K562 (cell line): ENCODE measurements at regions not wholly inside any gene's neighbourhood (a gene's known extent, or its start where the extent isn't known, plus 50 kb on each side); places are given as distances from the start of the nearest gene placed in this dataset.

Experiments
- ARID4B ChIP-seq: sonication (generic); formaldehyde crosslinking; IDR thresholded peaks from 2 replicates; pipeline ENCODE4 v1.8.0; 2022; ENCODE audit warnings: mild to moderate bottlenecking, missing genetic modification reagents
- HES1 ChIP-seq: fragments of 450-650 bp; IDR thresholded peaks from 2 replicates; pipeline ENCODE4 v1.6.1; 2016; ENCODE audit warnings: low read depth, mild to moderate bottlenecking, moderate library complexity
- NR3C1 ChIP-seq: sonication (generic); formaldehyde crosslinking; IDR thresholded peaks from 2 replicates; pipeline ENCODE4 v1.8.1; 2022; ENCODE audit warnings: missing genetic modification reagents
- STAT5A ChIP-seq: IDR thresholded peaks from 2 replicates; pipeline ENCODE4 v1.6.1; 2012; ENCODE audit warnings: low read length, inconsistent platforms, borderline replicate concordance
- TAF15 ChIP-seq: fragments of 200-400 bp; formaldehyde crosslinking; IDR thresholded peaks from 2 replicates; pipeline ENCODE4 v1.6.1; 2017; ENCODE audit warnings: mild to moderate bottlenecking, low read depth, low read length, moderate library complexity
- ZBED1 ChIP-seq: IDR thresholded peaks from 2 replicates; pipeline ENCODE4 v1.6.1; 2014
- ZNF830 ChIP-seq: fragments of 250-450 bp; sonication (Bioruptor Pico); IDR thresholded peaks from 2 replicates; pipeline ENCODE4 v1.5.0; 2021; ENCODE audit warnings: mild to moderate bottlenecking

GRCh38 chr13:76331943-76332712 lies 554.1 kb downstream of the KCTD12 start (continued):
- TF ChIP-seq ARID4B (CRISPR knock-in tag) (no peak), STAT5A (no peak), ZBED1 (no peak), HES1 (no peak), ZNF830 (CRISPR knock-in tag) (no peak), NR3C1 (CRISPR knock-in tag) (no peak), TAF15 (no peak)
- TF ChIP-seq, all 486 proteins: peak for 0
